ENCODE measurements at regions not wholly inside any gene's neighbourhood (a gene's known extent, or its start where the extent isn't known, plus 50 kb on each side); places are given as distances from the start of the nearest gene placed in this dataset.

DNA sequence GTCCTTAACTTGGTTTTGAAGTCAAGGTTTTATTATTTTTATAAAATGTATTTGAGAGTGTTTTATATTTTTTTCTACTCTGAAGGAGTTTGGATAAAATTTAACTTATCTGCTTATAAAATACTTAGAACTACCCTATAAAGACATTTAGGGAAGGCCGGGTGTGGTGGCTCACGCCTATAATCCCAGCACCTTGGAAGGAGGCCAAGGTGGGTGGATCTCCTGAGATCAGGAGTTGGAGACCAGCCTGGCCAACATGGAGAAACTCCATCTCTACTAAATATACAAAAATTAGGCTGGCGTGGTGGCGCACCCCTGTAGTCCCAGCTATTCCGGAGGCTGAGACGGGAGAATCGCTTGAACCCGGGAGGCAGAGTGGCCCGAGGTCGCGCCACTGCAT, 486.4 kb downstream of the DSC3 start:
- no peak overlapping the region for H3K4me3 ChIP-seq (ENCODE audit: low read length)
- TF ChIP-seq, protein P1, sequence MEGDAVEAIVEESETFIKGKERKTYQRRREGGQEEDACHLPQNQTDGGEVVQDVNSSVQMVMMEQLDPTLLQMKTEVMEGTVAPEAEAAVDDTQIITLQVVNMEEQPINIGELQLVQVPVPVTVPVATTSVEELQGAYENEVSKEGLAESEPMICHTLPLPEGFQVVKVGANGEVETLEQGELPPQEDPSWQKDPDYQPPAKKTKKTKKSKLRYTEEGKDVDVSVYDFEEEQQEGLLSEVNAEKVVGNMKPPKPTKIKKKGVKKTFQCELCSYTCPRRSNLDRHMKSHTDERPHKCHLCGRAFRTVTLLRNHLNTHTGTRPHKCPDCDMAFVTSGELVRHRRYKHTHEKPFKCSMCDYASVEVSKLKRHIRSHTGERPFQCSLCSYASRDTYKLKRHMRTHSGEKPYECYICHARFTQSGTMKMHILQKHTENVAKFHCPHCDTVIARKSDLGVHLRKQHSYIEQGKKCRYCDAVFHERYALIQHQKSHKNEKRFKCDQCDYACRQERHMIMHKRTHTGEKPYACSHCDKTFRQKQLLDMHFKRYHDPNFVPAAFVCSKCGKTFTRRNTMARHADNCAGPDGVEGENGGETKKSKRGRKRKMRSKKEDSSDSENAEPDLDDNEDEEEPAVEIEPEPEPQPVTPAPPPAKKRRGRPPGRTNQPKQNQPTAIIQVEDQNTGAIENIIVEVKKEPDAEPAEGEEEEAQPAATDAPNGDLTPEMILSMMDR (IDR thresholded peaks at IDR 0.05; ENCODE audit: insufficient read depth, low read depth, low read length, missing control alignments) = no peak
- DNase-seq (ENCODE audit: low read depth) = no peak

- no peak for DNase-seq (ENCODE audit: low read depth)
- H3K4me3 ChIP-seq (ENCODE audit: low read length) = no peak overlapping the region
- TF ChIP-seq, protein P1 (IDR thresholded peaks at IDR 0.05; ENCODE audit: insufficient read depth, low read depth, low read length, missing control alignments) = no peak
Measured at GRCh38 chr18:30545393-30545792, 497.1 kb downstream of the DSC3 start.

DNA sequence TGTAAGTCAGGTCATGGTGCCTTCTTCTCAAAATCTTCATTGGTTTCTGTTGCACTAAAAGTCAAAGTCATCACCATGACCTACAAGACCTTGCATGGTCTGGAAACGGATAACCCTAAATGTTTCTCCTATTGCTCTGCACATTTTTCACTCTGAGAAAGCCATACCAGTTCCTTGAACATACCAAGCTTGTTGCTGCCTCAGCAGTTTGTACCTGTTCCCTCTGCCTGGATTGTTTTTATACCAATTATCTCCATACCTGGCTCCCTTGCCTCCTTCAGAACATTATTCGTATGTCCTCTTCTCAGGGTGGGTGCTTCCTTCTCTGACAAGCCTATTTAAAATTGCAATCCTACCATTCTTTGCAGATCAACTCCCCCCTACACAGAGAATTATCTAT, 498.4 kb downstream of the DSC3 start:
- no peak for DNase-seq (ENCODE audit: low read depth)
- TF ChIP-seq, protein P1 (IDR thresholded peaks at IDR 0.05; ENCODE audit: insufficient read depth, low read depth, low read length, missing control alignments) = no peak
- no peak overlapping the region for H3K4me3 ChIP-seq (ENCODE audit: low read length)

- DNase-seq (ENCODE audit: low read depth) = no peak
- H3K4me3 ChIP-seq (ENCODE audit: low read length) = no peak overlapping the region
- TF ChIP-seq, protein P1 (IDR thresholded peaks at IDR 0.05; ENCODE audit: insufficient read depth, low read depth, low read length, missing control alignments) = no peak
Measured at GRCh38 chr18:30533716-30534115, 508.8 kb downstream of the DSC3 start.

DNA sequence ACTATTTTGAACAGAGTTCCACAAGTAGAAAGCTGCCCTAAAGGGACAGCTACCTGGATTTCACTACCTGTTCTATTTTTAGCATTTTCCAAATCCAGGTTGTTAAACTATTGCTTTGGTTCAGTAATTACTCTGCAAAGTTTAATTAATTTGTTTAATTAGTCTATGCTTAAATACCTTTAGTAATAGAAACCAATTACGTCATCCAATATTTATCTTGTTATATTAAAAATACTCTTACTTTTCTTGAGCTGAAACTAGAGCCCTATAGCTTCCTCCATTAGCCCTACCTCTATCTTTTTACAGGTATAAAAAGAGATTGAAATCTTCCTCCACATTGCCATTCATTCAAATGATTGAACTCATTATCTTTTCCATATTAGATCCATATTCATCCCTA, 514.6 kb downstream of the DSC3 start:
- DNase-seq (ENCODE audit: low read depth) = no peak
- H3K4me3 ChIP-seq (ENCODE audit: low read length) = no peak overlapping the region
- TF ChIP-seq, protein P1 (IDR thresholded peaks at IDR 0.05; ENCODE audit: insufficient read depth, low read depth, low read length, missing control alignments) = no peak

DNA sequence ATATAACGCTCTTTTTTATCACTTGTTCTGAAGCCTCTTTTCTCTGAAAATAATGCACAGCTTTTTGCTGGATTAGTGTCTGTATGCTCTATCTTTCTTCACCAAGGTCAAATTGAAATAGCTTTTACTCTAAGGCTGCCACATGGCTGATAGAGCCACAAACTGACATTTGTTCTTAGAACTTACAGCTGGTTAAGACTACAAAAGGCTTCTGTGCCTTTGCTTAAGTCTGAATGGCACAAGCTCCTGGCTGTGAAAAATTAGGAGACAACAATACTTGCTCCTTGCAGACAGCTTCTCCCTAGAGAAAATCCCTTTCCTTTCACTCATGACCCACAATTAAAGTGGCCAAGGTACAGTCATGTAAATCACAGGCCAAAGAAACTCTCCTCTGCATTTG, 515.3 kb downstream of the DSC3 start:
- no peak for DNase-seq (ENCODE audit: low read depth)
- TF ChIP-seq, protein P1 (IDR thresholded peaks at IDR 0.05; ENCODE audit: insufficient read depth, low read depth, low read length, missing control alignments) = no peak
- no peak overlapping the region for H3K4me3 ChIP-seq (ENCODE audit: low read length)

GRCh38 chr18:30522288-30522929, 520.1 kb downstream of the DSC3 start:
- no peak for DNase-seq (ENCODE audit: low read depth)
- TF ChIP-seq, protein P1 (IDR thresholded peaks at IDR 0.05; ENCODE audit: insufficient read depth, low read depth, low read length, missing control alignments) = no peak
- no peak overlapping the region for H3K4me3 ChIP-seq (ENCODE audit: low read length)
